Kidney (tissue), 13 donors: ENCODE measurements at regions not wholly inside any gene's neighbourhood (a gene's known extent, or its start where the extent isn't known, plus 50 kb on each side); places are given as distances from the start of the nearest gene placed in this dataset.

Experiments used
- DNase-seq, 5 donors: peaks; one replicate each; pipeline ENCODE4 v3.0.0-alpha.2; 2013 to 2020
- FAIRE-seq: peaks from 2 replicates; lab custom pipeline; 2012; peaks lifted over from hg19 to GRCh38; lab: Jason Lieb, UNC
- H3K27ac ChIP-seq, 2 donors: one replicate each; pipeline ENCODE4 v1.7.0; 2013; ENCODE audit warnings: low read depth in 2 of 2, low read length in 2 of 2, inconsistent platforms in 1 of 2
- H3K27me3 ChIP-seq: one replicate; pipeline ENCODE4 v1.7.1; 2013; ENCODE audit warnings: low read length, inconsistent platforms; ENCODE audit not compliant: control insufficient read depth, insufficient read depth
- H3K36me3 ChIP-seq, 3 donors: one replicate each; pipeline versions ENCODE4 v1.7.0 to v1.7.1; 2013; ENCODE audit warnings: low read length in 3 of 3, control low read depth in 1 of 3, inconsistent platforms in 1 of 3; ENCODE audit not compliant: insufficient read depth in 3 of 3, control insufficient read depth in 2 of 3
- H3K4me1 ChIP-seq, 3 donors: one replicate each; pipeline versions ENCODE4 v1.7.0 to v1.7.1; 2013; ENCODE audit warnings: low read length in 3 of 3, inconsistent platforms in 1 of 3, low read depth in 1 of 3; ENCODE audit not compliant: control insufficient read depth in 2 of 3, insufficient read depth in 2 of 3
- H3K4me3 ChIP-seq, 3 donors: one replicate each; pipeline versions ENCODE4 v1.7.0 to v1.8.1; 2013; ENCODE audit warnings: low read length in 3 of 3, control low read depth in 1 of 3, inconsistent platforms in 1 of 3
- H3K9ac ChIP-seq, 3 donors: one replicate each; pipeline versions ENCODE4 v1.7.0 to v1.7.1; 2013; ENCODE audit warnings: low read length in 3 of 3, control low read depth in 1 of 3, inconsistent platforms in 1 of 3
- H3K9me3 ChIP-seq, 3 donors: one replicate each; pipeline versions ENCODE4 v1.7.0 to v1.7.1; 2013; ENCODE audit warnings: low read length in 3 of 3, control low read depth in 1 of 3, inconsistent platforms in 1 of 3; ENCODE audit not compliant: control insufficient read depth in 2 of 3, insufficient read depth in 1 of 3
- intact Hi-C: fragments of 100-400 bp; cut with DNase I; formaldehyde crosslinking; loops from one replicate; pipeline ENCODE4 v1.11.1; 2022
- TF ChIP-seq, protein P1 (sequence below): IDR thresholded peaks from 3 replicates; pipeline ENCODE4 v1.5.1; 2012; ENCODE audit warnings: mild to moderate bottlenecking, moderate library complexity, borderline replicate concordance; ENCODE audit not compliant: insufficient read depth; ENCODE audit errors: extremely low read depth
- donor health status: control.
- donor health status: control.
- donor health status: control.
- donor health status: control.
- donor health status: control.
- donor health status: DM: yes; HTN: yes; CAD: no.
- donor health status: Normal renal cell carcinoma (clear cell type).

DNA sequence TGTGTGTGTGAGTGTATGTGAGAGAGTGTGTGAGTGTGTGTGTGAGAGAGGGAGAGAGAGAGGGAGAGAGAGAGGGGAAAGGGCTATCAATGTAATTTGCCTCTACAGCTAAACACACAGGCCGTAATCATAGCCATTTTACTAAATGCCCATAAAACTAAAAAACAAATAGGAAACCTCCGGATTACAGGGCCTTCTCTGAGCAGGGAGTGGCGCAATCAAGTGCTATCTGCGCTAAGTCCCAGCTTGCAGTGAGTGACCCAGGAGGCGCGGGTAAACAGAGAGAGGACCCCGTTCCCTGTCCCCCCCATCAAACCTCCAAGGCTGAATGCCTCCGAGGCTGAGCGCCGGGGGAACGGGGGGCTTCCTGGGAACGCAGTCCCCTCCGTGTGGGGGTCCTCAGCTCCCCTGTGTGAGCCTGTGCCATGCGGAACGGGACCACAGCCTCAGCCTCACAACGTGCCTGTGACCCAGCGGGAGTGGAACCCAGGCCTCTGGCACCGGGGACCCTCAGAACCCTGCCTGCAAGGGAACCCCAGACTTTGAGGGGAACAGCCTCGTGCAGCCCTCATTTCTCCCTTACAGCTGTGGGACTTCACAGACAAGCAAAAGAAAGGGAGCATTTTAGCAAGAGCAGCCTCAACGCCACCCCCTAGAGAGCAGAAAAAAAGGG is 54.7 kb upstream of the ID2 start:
- no peak for FAIRE-seq
- H3K9ac ChIP-seq: no peak overlapping the region

DNA sequence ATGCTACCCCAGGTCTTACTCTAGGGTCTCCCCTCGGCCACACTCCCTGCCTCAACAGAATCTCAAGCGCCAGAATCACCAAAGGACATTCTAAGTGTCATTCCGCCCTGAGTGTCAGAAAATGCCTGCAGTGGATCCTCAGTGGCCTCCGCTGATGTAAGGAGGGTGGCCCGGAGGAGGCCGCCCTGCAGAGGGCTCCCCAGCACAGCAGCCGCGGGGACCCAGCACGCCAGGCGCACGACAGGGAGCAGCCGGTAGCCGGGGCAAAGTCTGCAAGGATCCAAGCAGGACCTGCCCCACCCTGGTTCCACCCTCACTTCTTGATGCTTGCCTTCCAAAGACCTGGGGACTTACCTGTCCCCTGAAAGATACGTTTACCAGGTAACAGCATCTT is 54.2 kb upstream of the ID2 start:
- DNase-seq (no peak), FAIRE-seq (no peak)
- Histone ChIP-seq H3K27ac (no peak overlapping the region), H3K36me3 (no peaks in the 10 kb centered on the region), H3K27me3 (no peaks in the 10 kb centered on the region), H3K4me3 (no peak overlapping the region), H3K9me3 (no peaks in the 10 kb centered on the region), H3K4me1 (peaks cover 0 to 15% (median 2%) of the 10 kb centered on the region in 3 donors), H3K9ac (no peak overlapping the region)
- intact Hi-C loops: no loop called here
- TF ChIP-seq, protein P1, sequence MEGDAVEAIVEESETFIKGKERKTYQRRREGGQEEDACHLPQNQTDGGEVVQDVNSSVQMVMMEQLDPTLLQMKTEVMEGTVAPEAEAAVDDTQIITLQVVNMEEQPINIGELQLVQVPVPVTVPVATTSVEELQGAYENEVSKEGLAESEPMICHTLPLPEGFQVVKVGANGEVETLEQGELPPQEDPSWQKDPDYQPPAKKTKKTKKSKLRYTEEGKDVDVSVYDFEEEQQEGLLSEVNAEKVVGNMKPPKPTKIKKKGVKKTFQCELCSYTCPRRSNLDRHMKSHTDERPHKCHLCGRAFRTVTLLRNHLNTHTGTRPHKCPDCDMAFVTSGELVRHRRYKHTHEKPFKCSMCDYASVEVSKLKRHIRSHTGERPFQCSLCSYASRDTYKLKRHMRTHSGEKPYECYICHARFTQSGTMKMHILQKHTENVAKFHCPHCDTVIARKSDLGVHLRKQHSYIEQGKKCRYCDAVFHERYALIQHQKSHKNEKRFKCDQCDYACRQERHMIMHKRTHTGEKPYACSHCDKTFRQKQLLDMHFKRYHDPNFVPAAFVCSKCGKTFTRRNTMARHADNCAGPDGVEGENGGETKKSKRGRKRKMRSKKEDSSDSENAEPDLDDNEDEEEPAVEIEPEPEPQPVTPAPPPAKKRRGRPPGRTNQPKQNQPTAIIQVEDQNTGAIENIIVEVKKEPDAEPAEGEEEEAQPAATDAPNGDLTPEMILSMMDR: no peak

More for the DNA sequence above, 54.7 kb upstream of the ID2 start:
- Histone ChIP-seq H3K4me1 (peaks cover 0 to 15% (median 2%) of the 10 kb centered on the region in 3 donors), H3K27me3 (no peaks in the 10 kb centered on the region), H3K27ac (no peak overlapping the region), H3K4me3 (peak overlapping the region in 1 of 3 donors; percentile 2), H3K9me3 (no peaks in the 10 kb centered on the region), H3K36me3 (no peaks in the 10 kb centered on the region)
- intact Hi-C loops: no loop called here
- TF ChIP-seq, protein P1: no peak
- peak in 2 of 5 donors; percentile 51 to 70 for DNase-seq

DNA sequence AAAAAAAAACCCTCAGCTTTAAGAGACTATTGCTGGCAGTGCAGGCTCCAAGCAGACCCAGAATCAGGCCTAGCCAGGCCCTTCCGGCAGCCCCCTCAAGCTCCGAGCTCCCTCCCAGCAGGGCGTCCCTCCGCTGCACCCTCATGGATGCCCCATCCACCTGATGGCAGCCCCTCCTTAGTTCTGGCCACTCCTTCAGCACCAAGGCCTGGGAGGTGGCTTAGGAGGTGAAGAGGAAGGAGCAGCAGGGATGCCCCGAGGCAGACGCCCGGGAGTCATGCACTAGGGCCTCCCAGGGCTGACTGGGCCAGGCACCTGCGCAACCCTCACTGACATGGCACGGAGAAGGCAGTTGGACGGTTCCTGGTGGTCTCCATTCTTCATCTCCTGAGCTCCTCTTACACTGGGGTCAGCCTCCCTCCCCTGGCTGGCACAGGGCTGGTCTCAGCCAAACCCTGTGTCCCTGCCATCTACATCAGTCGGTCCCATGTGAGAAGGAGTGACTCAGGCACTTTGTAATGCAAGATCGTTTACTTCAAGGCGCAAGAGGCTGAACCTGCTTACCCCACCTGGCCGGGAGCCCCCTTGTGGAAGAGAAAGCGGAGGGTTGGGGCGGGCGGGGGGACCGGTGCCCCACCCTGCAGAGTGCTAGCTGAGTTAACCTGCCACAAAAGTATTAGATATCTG is 53.5 kb upstream of the ID2 start:
- DNase-seq (peak in 1 of 5 donors; percentile 66), FAIRE-seq (no peak)
- no peaks in the 10 kb centered on the region for H3K27me3 ChIP-seq
- no peak overlapping the region for H3K4me3 ChIP-seq
- no peaks in the 10 kb centered on the region for H3K9me3 ChIP-seq
- no peak overlapping the region for H3K9ac ChIP-seq
- H3K27ac ChIP-seq: no peak overlapping the region
- peaks cover 0 to 15% (median 2%) of the 10 kb centered on the region in 3 donors for H3K4me1 ChIP-seq
- intact Hi-C loops: no loop called here
- TF ChIP-seq, protein P1: no peak
- no peaks in the 10 kb centered on the region for H3K36me3 ChIP-seq
